DOHH2 (cell line): ENCODE measurements at regions not wholly inside any gene's neighbourhood (a gene's known extent, or its start where the extent isn't known, plus 50 kb on each side); places are given as distances from the start of the nearest gene placed in this dataset.

Experiments
- EZH2phosphoT487 ChIP-seq: fragments of 200-600 bp; sonication (generic); IDR thresholded peaks from 2 replicates; pipeline ENCODE4 v1.6.1; 2017; ENCODE audit warnings: borderline replicate concordance, mild to moderate bottlenecking, antibody characterized with exemption, low read length, moderate library complexity, mixed read lengths
- TF ChIP-seq, protein P1 (sequence below): fragments of 200-600 bp; sonication (generic); IDR thresholded peaks from one replicate; pipeline ENCODE4 v1.5.1; 2014; ENCODE audit warnings: antibody characterized with exemption, mild to moderate bottlenecking, low read depth, low read length; ENCODE audit not compliant: poor library complexity, severe bottlenecking

DNA sequence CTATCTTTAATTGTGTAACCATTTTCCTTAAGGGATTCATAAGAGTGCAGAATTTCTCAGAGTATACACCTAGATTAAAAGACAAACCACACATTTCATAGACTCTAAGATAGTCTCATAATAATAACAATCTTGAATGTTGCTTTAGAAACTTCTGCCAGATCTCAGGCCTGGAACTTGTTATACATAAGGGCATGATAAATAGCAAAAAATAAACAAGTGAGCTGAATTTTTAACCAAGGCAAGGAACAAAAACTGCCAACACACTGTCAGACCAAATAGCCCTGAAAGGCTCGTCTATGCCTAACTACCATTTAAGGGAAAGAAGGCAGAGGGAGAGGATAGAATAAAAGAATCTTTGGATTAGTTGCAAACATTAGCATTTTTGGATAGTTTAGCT is 65.8 kb upstream of the SEMA3C start:
- TF ChIP-seq, protein P1, sequence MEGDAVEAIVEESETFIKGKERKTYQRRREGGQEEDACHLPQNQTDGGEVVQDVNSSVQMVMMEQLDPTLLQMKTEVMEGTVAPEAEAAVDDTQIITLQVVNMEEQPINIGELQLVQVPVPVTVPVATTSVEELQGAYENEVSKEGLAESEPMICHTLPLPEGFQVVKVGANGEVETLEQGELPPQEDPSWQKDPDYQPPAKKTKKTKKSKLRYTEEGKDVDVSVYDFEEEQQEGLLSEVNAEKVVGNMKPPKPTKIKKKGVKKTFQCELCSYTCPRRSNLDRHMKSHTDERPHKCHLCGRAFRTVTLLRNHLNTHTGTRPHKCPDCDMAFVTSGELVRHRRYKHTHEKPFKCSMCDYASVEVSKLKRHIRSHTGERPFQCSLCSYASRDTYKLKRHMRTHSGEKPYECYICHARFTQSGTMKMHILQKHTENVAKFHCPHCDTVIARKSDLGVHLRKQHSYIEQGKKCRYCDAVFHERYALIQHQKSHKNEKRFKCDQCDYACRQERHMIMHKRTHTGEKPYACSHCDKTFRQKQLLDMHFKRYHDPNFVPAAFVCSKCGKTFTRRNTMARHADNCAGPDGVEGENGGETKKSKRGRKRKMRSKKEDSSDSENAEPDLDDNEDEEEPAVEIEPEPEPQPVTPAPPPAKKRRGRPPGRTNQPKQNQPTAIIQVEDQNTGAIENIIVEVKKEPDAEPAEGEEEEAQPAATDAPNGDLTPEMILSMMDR, result no peak
- no peak for TF ChIP-seq EZH2phosphoT487
